HTR-8/SVneo (cell line): ENCODE measurements at regions not wholly inside any gene's neighbourhood (a gene's known extent, or its start where the extent isn't known, plus 50 kb on each side); places are given as distances from the start of the nearest gene placed in this dataset.

ENCODE experiments used
- DNase-seq: peaks from one replicate; pipeline ENCODE4 v3.0.0; 2011; ENCODE audit warnings: low spot score, mixed read lengths; ENCODE audit not compliant: insufficient read length
- FAIRE-seq: peaks from 2 replicates; lab custom pipeline; 2011; peaks lifted over from hg19 to GRCh38; lab: Jason Lieb, UNC

DNA sequence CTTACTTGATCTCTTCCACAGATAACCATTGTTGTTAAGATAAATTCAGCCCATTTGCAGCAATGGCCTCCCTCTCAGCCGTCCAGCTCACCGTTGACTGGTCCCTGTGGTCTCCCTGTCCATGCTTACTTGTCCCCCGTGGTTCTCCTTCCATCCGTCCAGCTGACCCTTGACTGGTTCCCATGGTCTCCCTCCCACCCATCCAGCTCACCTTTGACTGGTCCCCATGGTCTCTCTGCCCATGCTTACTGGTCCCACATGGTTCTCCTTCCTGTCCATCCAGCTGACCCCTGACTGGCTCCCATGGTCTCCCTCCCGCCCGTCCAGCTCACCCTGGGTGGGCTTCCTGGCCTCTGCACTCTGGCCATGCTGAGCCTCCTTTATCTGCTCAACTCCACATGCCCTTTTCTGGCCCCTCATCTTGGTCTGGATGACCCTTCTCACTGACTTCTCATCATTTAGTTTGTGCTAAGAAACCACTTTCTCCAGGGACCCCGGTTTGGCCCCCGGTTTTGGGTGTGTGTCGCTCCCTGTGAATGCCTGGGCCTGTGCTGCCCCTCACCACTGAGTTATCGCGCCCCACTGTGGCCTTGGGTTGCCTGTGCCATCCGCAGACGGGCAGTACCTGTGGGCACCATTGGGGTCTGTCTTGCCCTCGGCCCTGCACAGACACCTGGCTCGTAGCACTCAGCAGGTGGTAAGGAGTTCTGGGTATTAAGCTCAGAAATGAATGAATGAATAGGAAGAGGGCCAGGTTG, 146.4 kb downstream of the ERMARD start:
- FAIRE-seq: no peak
- no peak for DNase-seq

DNA sequence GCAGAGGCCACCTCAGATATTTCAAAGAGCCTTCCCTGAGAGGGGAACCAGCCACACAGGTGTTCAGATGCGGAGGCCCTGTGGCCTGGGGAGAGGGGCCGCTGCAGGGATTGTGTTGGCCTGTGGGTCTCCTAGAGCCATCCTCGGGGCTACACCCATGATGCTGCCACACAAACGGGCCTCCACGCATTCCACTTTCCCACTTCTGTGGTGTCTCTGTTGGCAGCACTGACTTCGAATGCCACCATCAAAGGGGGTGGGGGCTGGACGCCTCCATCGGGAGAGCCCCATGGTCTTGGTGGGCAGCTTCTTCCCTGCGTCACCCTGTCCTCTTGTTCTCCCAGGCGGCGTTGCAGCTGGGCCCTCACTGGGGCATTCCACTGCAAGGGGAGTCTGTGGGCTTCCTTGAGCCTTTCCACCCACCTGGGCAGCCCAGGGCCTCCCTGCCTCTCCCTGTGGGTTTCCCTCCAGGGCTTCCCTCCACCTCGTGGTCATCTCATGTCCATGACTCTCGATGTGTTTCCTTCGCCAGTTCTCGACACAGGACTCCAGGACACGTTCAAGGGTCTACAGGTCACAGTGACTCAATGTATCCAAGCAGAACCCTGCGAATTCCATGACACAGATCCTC, 145.5 kb downstream of the ERMARD start:
- DNase-seq (no peak), FAIRE-seq (no peak)

DNA sequence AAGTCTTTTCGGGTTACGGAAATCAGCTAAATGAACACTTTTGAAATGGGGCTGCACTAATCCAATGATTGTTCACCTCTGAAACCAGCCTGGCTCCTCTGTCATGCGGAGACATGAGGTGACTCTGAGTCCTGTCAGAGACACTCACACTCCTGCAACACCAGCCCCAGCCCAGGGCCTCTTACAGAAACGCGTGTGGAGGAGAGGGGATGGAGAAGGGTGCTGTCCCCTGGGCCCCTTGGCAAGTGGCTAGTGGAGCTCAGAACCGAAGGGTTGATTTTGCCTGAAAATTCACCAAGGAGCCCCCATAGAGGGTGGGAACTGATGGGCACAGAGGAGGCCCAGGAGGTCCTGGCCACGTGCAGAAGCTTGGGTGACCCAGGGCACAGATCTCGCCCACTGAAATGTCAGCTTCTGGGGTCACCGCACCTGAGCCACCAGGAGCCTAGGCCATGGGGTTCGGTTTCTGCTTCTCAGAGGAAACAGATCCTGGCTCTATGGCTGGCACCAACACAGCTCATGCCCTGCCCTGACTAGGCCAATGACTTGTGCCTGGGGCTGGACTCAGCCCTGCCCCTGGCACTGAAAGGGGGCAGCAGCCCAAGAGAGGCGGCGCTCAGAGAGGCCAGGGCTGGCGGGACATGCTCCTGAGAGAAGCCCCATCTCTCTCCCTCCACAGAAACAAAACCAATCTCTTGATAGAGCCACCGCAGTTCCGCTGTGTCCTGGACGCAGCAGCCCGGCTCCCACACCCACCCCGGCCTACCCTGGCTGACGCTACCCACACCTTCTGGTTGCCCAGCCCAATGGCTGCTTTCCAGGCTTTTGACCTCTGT, 144.7 kb downstream of the ERMARD start:
- no peak for DNase-seq
- FAIRE-seq: no peak

DNA sequence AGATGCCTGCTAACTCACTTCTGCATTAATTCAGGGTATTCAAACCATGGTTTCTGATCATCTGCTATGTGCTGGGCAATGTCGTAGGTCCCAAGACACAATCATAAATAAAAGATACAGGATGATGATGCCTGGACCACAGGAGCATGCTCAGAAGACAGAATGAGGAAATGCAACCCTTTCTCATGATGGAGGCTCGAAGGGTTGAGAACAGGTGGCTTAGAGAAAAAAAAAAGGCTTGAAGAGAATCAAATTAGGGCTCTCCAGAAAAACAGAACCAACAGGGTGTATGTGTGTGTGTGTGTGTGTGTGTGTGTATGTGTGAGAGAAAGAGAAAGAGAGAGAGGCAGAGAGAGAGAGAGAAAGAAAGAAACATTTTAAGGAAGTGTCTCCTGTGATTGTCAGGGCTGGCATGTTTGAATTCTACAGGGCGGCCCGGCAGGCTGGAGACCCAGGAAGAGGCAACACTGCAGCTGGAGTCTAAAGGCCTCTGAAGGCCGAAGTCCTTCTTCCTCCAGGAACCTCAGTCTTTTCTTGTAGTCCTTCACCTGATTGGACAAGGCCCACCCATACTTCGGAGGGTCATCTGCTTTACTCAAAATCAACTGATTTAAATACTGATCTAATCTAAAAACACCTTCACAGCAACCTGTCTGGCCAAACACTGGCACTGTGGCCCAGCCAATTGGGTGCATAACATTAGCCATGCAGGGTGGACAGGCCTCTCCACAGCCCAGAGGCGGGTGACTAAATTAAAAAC, 143.8 kb downstream of the ERMARD start:
- no peak for DNase-seq
- FAIRE-seq: no peak

DNA sequence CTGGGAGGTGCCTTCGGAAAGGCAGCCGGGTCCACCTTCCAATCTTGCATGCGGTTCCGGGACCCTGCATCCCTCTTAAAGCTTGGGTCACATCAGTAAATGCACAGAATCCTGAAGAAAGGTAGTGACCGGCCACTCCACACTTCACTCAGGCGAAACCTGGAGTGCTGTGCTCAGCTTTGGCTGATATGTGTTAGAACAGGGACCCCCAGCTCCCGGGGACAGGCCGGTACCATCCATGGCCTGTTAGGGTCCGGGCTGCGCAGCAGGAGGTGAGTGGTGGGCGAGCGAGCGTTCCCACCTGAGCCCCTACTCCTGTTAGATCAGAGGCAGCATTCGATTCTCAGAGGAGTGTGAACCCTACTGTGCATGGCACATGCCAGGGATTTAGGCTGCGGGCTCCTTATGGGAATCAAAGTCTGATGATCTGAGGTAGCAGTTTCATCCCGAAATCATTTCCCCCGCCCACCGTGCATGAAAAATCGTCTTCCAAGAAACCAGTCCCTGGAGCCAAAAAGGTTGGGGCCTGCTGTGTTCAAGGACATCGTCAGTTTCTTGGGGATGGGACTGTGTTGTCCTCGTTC, 143.0 kb downstream of the ERMARD start:
- FAIRE-seq (no peak), DNase-seq (no peak)

DNA sequence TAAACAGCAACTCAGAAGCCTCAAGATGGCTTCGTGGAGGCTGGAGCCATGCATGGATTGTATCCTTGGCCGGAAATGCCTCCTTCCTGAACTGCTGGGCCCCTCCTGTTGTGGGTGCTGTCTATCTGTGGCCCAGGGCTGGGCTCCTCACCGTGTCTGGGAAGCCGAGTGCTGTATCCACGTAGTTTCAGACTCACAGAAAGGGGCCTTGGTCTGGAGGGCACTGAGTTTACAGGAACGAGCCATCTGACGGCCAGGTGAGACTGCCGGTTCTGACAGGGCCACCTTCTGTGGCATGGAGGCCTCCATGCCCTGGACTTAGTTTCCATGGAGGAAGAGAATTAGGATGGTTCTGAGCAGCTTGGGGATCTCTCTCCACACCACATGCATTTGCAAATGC, 142.2 kb downstream of the ERMARD start:
- FAIRE-seq: no peak
- DNase-seq: no peak

DNA sequence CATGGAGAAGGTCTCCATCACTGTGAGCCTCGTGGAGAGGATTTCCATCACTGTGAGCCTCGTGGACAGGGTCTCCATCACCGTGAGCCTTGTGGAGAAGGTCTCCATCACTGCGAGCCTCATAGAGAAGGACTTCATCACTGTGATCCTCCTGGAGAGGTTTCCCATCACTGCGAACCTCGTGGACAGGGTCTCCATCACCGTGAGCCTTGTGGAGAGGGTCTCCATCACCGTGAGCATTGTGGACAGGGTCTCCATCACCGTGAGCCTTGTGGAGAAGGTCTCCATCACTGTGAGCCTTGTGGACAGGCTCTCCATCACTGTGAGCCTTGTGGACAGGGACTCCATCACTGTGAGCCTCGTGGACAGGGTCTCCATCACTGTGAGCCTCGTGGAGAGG, 140.4 kb downstream of the ERMARD start:
- FAIRE-seq: no peak
- no peak for DNase-seq

DNA sequence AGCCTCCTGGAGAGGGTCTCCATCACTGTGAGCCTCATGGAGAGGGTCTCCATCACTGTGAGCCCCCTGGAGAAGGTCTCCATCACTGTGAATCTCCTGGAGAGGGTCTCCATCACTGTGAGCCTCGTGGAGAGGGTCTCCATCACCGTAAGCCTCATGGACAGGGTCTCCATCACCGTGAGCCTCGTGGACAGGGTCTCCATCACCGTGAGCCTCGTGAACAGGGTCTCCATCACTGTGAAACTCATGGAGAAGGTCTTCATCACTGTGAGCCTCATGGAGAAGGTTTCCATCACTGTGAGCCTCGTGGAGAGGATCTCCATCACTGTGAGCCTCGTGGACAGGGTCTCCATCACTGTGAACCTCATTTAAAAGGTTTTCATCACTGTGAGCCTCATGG, 140.0 kb downstream of the ERMARD start:
- no peak for FAIRE-seq

DNA sequence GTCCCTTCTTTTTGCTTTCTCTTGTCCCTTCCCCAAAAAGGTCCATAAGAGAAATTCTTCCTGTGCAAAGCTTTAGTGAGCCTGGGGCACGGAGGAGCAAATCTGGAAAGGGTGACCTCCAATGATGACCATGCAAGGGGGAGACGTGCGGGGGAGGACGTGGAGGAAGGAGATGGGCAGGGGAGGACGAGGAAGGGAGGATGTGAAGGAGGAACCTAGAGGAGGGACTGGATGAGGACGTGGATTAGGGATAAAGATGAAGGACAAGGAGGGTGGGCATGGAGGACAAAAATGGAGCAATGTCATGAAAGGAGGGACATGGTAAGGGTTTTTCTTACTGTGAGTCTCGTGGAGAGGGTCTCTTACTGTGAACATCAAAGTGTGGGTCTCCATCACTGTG, 139.5 kb downstream of the ERMARD start:
- FAIRE-seq: no peak
- DNase-seq: no peak

More for the DNA sequence above, 140.0 kb downstream of the ERMARD start:
- no peak for DNase-seq

DNA sequence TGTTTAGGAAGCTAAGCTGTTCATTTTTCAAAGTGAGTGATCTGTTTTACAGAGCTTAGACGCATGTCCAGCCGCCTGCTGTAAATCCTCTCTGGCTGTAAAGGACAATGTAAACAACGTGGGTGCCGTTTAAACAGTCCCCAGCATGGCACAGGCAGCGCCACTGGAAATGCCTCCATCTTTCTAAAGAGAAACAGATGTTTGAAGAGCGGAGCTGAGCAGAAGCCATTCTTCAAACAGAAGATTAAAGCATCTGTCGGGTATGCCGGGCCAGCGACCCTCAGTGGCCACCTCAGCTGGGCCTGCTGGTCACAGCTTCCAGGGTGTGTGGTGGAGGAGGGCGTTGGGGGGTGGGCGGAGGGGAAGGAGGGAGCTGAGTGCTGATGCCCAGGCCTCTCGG, 138.6 kb downstream of the ERMARD start:
- DNase-seq: no peak
- FAIRE-seq: no peak

DNA sequence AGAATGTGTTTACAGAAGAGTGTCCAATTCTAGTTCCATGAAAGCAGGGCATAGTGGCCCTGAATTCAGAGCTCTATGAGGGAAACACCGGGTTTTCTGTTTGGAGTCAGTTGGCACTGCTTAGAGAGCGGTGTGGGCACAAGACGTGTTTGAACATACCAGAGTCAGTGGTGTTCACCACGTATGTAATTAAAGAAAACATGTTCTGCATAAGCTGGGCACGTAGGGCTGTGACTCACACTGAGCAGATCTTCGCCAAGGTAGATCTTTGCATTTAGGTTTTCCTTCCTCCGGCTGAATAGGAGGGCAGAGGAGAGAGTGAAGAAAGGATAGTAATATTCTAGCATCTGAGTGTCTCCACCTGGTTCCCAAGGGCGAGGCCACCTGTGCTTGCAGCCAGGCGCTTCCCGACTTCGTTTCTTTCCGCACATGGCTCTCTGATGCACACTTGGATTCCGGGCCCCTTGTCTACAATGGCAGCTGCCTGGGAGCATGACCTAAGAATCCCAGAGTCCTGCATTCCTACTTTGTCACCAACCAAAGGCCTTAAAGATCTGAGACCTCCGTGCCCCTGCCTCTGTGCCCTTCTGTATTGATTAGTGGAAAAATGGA, 136.2 kb downstream of the ERMARD start:
- FAIRE-seq: no peak
- no peak for DNase-seq

DNA sequence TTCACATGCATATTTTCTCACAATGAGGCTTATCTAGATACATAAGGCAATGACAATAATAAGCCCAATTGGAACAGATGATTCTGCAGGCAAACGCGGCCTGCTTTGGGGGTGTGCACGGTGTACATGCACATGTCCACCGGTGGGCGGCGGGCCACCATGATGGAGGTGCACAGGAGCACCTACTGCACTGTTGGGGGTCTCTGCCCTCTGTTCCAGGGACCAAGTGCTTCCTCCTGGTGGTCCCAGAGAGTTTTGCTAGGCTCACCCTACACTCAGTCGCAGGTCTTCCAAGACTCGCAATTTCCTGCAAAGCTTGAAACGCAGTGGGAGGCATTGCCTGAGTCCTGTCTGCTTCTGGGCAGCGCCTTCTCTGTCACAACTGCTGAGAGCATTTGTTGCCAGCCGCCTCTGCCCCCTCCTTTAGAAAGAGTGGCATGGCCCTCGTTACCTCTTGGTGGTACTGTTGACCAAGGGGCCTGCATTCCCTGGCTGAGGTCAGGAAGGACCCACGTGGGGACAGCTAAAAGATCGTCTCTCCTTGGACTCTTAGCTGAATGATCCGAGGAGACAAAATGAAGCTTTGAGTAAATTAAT, 135.3 kb downstream of the ERMARD start:
- no peak for FAIRE-seq
- DNase-seq: no peak

DNA sequence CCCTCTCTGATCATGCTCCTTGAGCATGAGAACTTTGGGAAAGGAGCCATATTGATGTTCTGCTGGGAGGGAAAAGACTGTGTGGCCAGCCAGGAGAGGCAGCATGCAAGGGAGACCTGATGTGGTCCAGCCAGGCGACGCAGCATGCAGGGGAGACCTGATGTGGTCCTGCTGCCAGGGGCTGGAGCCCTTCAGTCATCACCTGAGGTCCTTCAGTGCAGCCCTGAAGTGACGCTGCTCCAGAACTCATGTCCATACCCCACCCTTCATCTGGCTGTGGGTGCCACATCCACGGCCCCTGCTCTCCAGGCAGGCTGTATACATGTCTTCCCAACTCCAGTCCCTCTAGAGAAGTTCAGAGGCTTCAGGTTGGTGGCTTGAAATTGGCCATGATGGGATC, 134.4 kb downstream of the ERMARD start:
- FAIRE-seq (no peak), DNase-seq (no peak)

DNA sequence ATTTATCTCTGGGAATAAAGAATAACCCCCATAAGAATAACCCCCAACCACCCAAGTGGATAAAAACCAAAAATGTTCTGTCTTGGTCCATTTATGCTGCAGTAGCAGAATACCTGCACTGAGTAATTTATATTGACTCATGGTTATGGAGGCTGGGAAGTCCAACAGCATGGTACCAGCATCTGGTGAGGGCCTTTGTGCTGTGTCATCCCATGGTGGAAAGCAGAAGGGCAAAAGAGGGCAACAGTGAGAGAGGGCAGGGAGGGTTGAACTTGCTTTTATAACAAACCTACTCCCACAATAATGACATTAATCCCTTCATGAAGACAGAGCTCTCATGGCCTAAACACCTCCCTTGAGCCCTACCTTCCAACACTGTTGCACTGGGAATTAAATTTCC, 133.7 kb downstream of the ERMARD start:
- FAIRE-seq: no peak

DNA sequence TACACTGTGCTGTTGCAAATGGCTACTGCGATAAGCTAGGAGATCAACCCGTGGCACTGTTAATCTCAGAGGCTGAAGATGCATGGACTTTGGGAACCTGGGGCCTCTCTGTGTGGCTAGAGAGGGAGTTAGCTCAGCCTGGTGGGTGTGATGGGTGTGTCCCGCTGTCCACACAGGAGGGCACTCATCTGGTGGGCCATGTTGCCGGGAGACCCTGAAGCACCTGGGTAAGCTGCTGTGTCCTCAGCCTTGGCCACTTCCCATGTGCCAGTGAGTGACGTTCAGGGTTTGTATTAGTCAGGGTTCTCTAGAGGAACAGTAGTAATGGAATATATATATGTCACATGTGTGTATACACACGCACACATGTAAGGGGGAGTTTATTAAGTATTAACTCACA, 132.7 kb downstream of the ERMARD start:
- DNase-seq (no peak), FAIRE-seq (no peak)

More for the DNA sequence above, 133.7 kb downstream of the ERMARD start:
- DNase-seq: no peak

DNA sequence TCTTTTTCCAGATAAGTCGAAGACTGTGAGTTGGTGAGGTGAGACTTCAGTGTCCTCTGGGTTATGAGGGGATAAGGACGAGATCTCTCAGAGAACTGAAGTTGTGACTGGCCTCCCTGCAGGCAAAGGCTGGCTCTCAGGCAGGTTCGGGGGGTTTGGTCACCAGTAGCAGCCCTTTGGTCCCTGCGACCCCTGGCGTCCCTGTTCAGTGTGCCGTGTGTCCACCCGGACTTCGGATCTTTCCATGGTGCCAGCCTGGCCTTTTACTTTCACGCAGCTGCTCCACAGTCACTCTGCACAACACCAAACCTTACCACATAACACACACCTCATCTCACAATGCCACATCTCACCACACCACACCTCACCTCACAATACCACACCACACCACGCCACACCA, 131.9 kb downstream of the ERMARD start:
- DNase-seq: no peak
- no peak for FAIRE-seq

DNA sequence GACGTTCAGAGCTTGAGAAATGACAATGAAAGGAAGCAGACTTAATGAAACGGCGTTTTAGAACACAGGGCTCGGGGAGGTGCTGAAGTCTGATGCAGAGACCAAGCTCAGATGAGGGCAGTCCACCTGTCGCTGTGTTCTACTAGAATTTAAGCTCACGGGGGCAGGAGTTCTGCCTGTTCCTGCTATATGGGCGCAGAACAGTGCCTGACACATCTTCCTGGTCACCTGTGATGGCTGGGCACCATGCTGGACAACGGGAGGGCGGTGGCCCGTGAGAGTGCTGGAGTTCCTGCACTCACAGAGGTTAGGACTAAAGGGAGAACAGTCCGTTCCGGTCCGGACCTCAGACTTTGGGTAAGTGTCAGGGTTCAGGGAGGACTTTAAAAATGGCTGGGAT, 130.6 kb downstream of the ERMARD start:
- DNase-seq: no peak
- FAIRE-seq: no peak

DNA sequence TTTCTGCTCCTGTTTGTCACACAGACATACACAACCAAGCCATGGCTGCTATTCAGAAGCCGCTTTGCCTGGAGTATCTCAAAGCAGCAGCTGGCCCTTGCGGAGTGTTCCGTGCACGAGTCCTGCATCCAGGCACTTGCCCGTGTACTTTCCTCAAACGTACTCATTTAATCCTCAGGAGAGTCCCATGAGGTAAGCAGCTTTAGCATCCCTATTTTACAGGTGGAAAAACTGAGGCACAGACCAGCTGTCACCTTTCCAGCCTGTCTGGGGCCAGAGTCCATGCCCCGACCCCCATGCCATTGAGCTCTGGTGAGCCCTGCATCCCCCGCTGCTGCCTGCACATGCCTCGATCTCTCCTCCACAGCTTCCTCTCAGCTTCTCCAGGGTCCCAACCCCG, 130.0 kb downstream of the ERMARD start:
- FAIRE-seq: no peak
- no peak for DNase-seq

DNA sequence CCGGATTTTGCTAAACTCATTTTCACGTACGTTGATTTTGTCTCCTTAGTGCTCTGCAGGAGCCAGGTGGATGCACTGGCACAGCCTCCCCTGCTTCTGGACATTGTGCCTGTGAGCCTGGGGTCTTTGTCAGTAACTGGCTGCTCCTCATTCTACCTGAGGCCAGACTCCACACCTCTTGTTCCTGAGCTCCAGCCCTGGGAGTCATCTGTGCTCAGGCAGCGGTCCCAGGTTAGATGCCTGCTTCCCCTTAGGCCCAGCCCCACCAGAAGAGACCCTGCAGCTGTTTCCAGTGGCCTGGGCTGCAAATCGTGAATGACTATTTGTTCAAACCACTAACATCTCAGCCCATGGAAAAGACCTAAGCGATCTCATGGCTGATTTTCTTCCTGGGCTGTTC, 129.1 kb downstream of the ERMARD start:
- FAIRE-seq: no peak
- DNase-seq: no peak
